GM19351 (cell line): ENCODE measurements at regions not wholly inside any gene's neighbourhood (a gene's known extent, or its start where the extent isn't known, plus 50 kb on each side); places are given as distances from the start of the nearest gene placed in this dataset.
A peak's percentile ranks its signal among the peaks of the same experiment; 100 is the strongest.
"Not testable (repeated sequence)": the region's sequence is repeated elsewhere in the genome, so short reads cannot be mapped to it uniquely, and the experiment has no call there.

Experiments
- ATAC-seq: cut with Tn5 transposase; IDR thresholded peaks from one replicate; pipeline ENCODE4 v1.9.1; 2021; ENCODE audit warnings: mild to moderate bottlenecking, moderate library complexity; ENCODE audit not compliant: unreplicated experiment

- no peak for ATAC-seq
These were observed 290.0 kb downstream of the S1PR1 start for GRCh38 chr1:101526813-101527212.

- ATAC-seq: no peak
These were observed 295.6 kb downstream of the S1PR1 start for GRCh38 chr1:101532377-101532776.

GRCh38 chr1:101540161-101540560 lies 303.3 kb downstream of the S1PR1 start:
- ATAC-seq: no peak

GRCh38 chr1:101546885-101547284 lies 310.1 kb downstream of the S1PR1 start:
- ATAC-seq: no peak

- ATAC-seq: no peak
These were observed 310.5 kb downstream of the S1PR1 start for GRCh38 chr1:101547357-101547756.

- no peak for ATAC-seq
These were observed 311.6 kb downstream of the S1PR1 start for GRCh38 chr1:101548376-101548775.

GRCh38 chr1:101550581-101550980 lies 313.8 kb downstream of the S1PR1 start:
- no peak for ATAC-seq

GRCh38 chr1:101566883-101567538 lies 330.2 kb downstream of the S1PR1 start:
- ATAC-seq: no peak

- ATAC-seq: peak; percentile 98
These were observed 330.9 kb downstream of the S1PR1 start for GRCh38 chr1:101567582-101568189.

GRCh38 chr1:101587741-101588140 lies 350.9 kb downstream of the S1PR1 start:
- ATAC-seq: no peak

- ATAC-seq: no peak
These were observed 351.9 kb downstream of the S1PR1 start for GRCh38 chr1:101588677-101589076.

GRCh38 chr1:101592845-101593244 lies 356.0 kb downstream of the S1PR1 start:
- ATAC-seq: no peak

GRCh38 chr1:101595881-101596374 lies 359.1 kb downstream of the S1PR1 start:
- no peak for ATAC-seq

GRCh38 chr1:101600615-101601014 lies 363.8 kb downstream of the S1PR1 start:
- not testable (repeated sequence) for ATAC-seq

GRCh38 chr1:101603726-101604125 lies 366.9 kb downstream of the S1PR1 start:
- no peak for ATAC-seq

GRCh38 chr1:101605878-101606277 lies 369.1 kb downstream of the S1PR1 start:
- ATAC-seq: no peak

- ATAC-seq: no peak
These were observed 376.7 kb downstream of the S1PR1 start for GRCh38 chr1:101613546-101613945.

- ATAC-seq: no peak
These were observed 377.8 kb downstream of the OLFM3 start for GRCh38 chr1:101618900-101619299.

- no peak for ATAC-seq
These were observed 364.0 kb downstream of the OLFM3 start for GRCh38 chr1:101632548-101633272.

- ATAC-seq: no peak
These were observed 350.9 kb downstream of the OLFM3 start for GRCh38 chr1:101645810-101646209.

GRCh38 chr1:101652484-101652883 lies 344.2 kb downstream of the OLFM3 start:
- no peak for ATAC-seq

GRCh38 chr1:101653482-101653946 lies 343.2 kb downstream of the OLFM3 start:
- no peak for ATAC-seq
